ENCODE measurements at regions not wholly inside any gene's neighbourhood (a gene's known extent, or its start where the extent isn't known, plus 50 kb on each side); places are given as distances from the start of the nearest gene placed in this dataset.

DNA sequence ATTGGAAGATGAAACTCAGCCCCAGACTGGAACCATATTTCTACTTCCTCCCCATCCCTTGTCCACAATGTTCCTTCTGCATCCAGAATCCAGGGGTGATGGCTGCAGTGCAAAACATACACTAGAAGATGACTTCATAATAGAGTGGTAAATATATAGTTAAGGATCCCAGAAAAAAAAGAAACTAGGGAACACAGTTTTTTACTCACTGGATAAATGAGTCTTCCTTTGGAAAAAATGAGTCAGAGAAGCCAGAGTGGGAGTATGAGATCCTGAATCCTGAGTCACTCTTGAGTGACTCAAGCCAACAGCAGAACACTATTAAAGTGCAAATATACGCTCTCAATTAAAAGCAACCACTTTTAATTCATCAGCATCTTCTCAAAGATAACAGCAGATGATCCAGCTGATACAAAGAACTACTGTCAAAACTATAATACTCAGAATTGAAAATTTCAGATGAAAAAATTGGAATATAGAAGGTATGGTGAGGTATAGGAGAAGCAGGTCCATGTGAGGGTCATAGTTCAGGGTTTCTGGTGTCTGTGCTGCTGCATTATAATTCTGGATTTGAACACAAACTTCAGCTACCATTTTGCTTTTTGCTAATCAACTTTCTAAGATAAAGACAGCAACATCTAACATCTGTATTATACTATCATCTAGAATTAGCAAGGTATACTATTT lies 987.2 kb upstream of the CDH2 start:
- TF ChIP-seq, protein P1, sequence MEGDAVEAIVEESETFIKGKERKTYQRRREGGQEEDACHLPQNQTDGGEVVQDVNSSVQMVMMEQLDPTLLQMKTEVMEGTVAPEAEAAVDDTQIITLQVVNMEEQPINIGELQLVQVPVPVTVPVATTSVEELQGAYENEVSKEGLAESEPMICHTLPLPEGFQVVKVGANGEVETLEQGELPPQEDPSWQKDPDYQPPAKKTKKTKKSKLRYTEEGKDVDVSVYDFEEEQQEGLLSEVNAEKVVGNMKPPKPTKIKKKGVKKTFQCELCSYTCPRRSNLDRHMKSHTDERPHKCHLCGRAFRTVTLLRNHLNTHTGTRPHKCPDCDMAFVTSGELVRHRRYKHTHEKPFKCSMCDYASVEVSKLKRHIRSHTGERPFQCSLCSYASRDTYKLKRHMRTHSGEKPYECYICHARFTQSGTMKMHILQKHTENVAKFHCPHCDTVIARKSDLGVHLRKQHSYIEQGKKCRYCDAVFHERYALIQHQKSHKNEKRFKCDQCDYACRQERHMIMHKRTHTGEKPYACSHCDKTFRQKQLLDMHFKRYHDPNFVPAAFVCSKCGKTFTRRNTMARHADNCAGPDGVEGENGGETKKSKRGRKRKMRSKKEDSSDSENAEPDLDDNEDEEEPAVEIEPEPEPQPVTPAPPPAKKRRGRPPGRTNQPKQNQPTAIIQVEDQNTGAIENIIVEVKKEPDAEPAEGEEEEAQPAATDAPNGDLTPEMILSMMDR (IDR thresholded peaks at IDR 0.05), result no peak
- TF ChIP-seq POLR2A (IDR thresholded peaks at IDR 0.05), result no peak
- ATAC-seq (peak; percentile 42 to 94 (median 76)), DNase-seq (no peak)
- no peaks in the 10 kb centered on the region for H3K27me3 ChIP-seq
- H3K36me3 ChIP-seq, result no peaks in the 10 kb centered on the region
- H3K27ac ChIP-seq, result peak overlapping the region in 5 of 12 donors; percentile 26 to 43 (median 42)
- WGBS, 4 donors, result 45 to 74% (median 61%) methylated on average over 1 of the region's 1 CpG
- peaks cover 0 to 10% (median 0%) of the 10 kb centered on the region in 12 donors for H3K4me1 ChIP-seq
- peaks cover 0 to 5% (median 0%) of the 10 kb centered on the region in 12 donors for H3K9me3 ChIP-seq
- H3K4me3 ChIP-seq, result no peak overlapping the region
- intact Hi-C loops (cut with DNase I), result loop anchor here in 1 of 10 donors (10.0 kb wide), 1 partner anchor 59 kb away; no protein-coding TSS in a partner anchor

GRCh38 chr18:29163596-29163995 lies 986.7 kb upstream of the CDH2 start:
- DNase-seq, result no peak
- Histone ChIP-seq H3K27me3 (no peaks in the 10 kb centered on the region), H3K27ac (peak overlapping the region in 3 of 12 donors; percentile 26 to 42 (median 32)), H3K4me1 (peaks cover 0 to 10% (median 0%) of the 10 kb centered on the region in 12 donors), H3K9me3 (peaks cover 0 to 5% (median 0%) of the 10 kb centered on the region in 12 donors), H3K4me3 (no peak overlapping the region), H3K36me3 (no peaks in the 10 kb centered on the region)
- TF ChIP-seq POLR2A (IDR thresholded peaks at IDR 0.05), result no peak
- TF ChIP-seq, protein P1 (IDR thresholded peaks at IDR 0.05), result no peak
- intact Hi-C loops (cut with DNase I), result loop anchor here in 1 of 10 donors (10.0 kb wide), 1 partner anchor 59 kb away; no protein-coding TSS in a partner anchor
- no peak for ATAC-seq

DNA sequence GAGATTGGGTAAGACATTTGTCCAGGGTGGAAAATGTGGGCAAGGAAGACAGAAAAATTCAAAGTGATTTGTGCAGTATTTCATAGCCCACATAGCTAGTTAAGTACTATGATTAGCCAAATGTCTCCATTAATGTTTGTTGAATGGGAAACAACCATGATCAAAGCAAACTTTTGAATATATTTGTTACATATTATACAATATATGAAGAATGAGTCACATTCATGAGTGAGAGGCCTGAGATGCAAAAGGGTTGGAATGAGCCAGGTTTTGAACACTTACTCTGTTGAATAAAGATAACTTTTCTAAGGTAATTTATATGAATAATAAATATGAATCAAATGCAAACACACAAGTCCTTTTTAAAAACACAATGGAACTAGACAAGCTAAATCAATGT lies 984.5 kb upstream of the CDH2 start:
- ATAC-seq (no peak), DNase-seq (no peak)
- Histone ChIP-seq H3K4me1 (peaks cover 0 to 10% (median 0%) of the 10 kb centered on the region in 12 donors), H3K9me3 (peaks cover 0 to 5% (median 0%) of the 10 kb centered on the region in 12 donors), H3K4me3 (no peak overlapping the region), H3K27ac (no peak overlapping the region), H3K27me3 (no peaks in the 10 kb centered on the region), H3K36me3 (no peaks in the 10 kb centered on the region)
- no peak for TF ChIP-seq POLR2A (IDR thresholded peaks at IDR 0.05)
- intact Hi-C loops (cut with DNase I), result loop anchor here in 1 of 10 donors (10.0 kb wide), 1 partner anchor 57 kb away; no protein-coding TSS in a partner anchor

GRCh38 chr18:29160170-29160569 lies 983.2 kb upstream of the CDH2 start:
- Histone ChIP-seq H3K9me3 (peaks cover 0 to 5% (median 0%) of the 10 kb centered on the region in 12 donors), H3K36me3 (no peaks in the 10 kb centered on the region), H3K27me3 (no peaks in the 10 kb centered on the region), H3K4me1 (peaks cover 0 to 10% (median 0%) of the 10 kb centered on the region in 12 donors), H3K27ac (no peak overlapping the region), H3K4me3 (no peak overlapping the region)
- DNase-seq (no peak), ATAC-seq (no peak)
- 30 to 36% (median 34%) methylated on average over 2 of the region's 2 CpGs for WGBS, 4 donors
- no peak for TF ChIP-seq POLR2A (IDR thresholded peaks at IDR 0.05)
- TF ChIP-seq, protein P1 (IDR thresholded peaks at IDR 0.05), result no peak
- intact Hi-C loops (cut with DNase I), result loop anchor here in 1 of 10 donors (10.0 kb wide), 1 partner anchor 55 kb away; no protein-coding TSS in a partner anchor

Measured in heart left ventricle (tissue), 16 donors.